Left colon (tissue), 2 donors: ENCODE measurements at regions not wholly inside any gene's neighbourhood (a gene's known extent, or its start where the extent isn't known, plus 50 kb on each side); places are given as distances from the start of the nearest gene placed in this dataset.

Source experiments
- ATAC-seq: fragments of 200-7000 bp; cut with Tn5 transposase; one replicate; pipeline ENCODE4 v1.9.1; 2020; ENCODE audit warnings: mild to moderate bottlenecking, moderate library complexity
- DNase-seq, 2 donors: peaks; one replicate each; pipeline ENCODE4 v3.0.0-alpha.2; 2020
- intact Hi-C, 2 donors: fragments of 100-400 bp; cut with DNase I in 1 of 2; cut with micrococcal nuclease in 1 of 2; formaldehyde crosslinking; loops; one replicate each; pipeline versions ENCODE4 v1.11.2 to v1.14.0; 2022; cut with DNase I, micrococcal nuclease
- donor health status: DM: no; HTN: no; CAD: no.
- donor health status: DM: yes; HTN: yes; CAD: no.

DNA sequence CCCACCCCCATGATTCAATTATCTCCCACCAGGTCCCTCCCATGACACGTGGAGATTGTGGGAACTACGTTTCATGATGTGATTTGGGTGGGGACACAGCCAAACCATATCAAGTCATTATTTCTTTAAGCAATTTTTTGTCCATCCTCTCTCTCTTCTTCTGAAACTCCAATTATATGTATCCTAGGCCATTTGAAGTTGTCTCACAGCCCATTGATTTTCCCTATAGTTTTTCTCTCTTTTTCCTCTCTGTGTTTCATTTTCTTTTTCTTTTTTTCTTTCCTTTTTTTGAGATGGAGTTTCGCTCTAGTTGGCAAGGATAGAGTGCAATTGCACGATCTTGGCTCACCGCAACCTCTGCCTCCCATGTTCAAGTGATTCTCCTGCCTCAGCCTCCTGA is 101.9 kb upstream of the CXCL14 start:
- no peak for DNase-seq
- ATAC-seq, result no peak
- intact Hi-C loops, result no loop called here

DNA sequence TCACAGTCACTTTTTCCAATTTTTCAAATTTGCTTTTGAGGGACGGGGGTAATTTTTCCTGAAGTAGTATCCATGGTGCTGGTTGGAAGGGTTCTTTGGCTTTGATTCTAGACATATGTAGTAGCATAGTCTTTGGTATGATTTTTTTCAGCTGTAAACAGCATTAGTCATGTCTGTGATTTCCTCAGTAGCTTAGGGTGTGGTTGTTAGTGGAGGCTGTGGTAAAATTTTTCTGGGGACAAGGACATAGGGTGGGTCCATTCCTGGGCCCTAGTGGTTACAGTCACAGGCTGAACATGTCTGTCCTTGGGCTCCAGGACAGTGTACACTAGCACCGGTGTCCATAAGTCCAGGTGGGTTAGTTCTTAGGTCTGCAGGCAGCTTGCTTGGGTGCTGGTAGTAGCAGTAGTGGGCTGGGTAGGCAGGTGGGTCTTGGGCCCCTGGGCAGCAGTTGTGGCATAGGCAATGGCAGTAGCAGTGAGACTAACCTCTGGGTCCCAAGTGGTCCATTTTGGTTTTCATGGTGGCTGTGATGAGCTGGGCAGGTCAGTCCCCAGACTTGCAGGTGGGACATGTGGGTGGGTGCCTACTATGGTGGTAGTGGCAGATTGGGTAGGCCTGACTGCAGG is 100.0 kb upstream of the CXCL14 start:
- DNase-seq (no peak), ATAC-seq (peak; percentile 96)
- intact Hi-C loops, result no loop called here

GRCh38 chr5:135671966-135672365 is 93.2 kb upstream of the CXCL14 start:
- ATAC-seq (no peak), DNase-seq (no peak)
- intact Hi-C loops, result no loop called here

GRCh38 chr5:135671052-135671705 is 92.4 kb upstream of the CXCL14 start:
- intact Hi-C loops, result no loop called here
- ATAC-seq, result no peak

GRCh38 chr5:135670588-135670987 is 91.8 kb upstream of the CXCL14 start:
- intact Hi-C loops, result no loop called here
- no peak for DNase-seq
- ATAC-seq, result no peak

More at GRCh38 chr5:135671052-135671705, 92.4 kb upstream of the CXCL14 start:
- no peak for DNase-seq

- intact Hi-C loops, result no loop called here
- ATAC-seq (no peak), DNase-seq (no peak)
Observed at GRCh38 chr5:135669416-135669815, 90.6 kb upstream of the CXCL14 start.

- ATAC-seq (peak; percentile 84), DNase-seq (no peak)
- intact Hi-C loops, result no loop called here
Observed at GRCh38 chr5:135667673-135668072, 88.9 kb upstream of the CXCL14 start.

DNA sequence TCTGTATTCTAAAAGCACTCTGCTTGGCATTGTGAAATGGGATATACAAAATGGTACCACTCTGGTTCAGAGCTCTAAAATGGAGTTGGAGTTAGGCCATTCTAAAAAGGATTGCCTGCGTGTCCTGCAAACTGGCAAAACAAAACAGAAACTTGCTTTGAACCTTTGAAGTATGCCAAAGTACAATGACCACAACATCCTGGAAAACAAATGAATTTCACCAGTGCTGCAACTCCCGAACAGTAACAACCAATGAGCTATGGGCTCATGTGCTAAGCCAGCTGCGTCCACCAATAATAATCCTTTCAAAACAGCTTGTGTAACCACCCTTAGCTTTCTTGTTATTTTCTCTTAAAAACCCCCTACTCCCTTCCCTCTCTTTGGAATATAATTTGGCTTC is 88.4 kb upstream of the CXCL14 start:
- DNase-seq, result no peak
- no peak for ATAC-seq
- intact Hi-C loops, result no loop called here

- intact Hi-C loops, result no loop called here
- DNase-seq (no peak), ATAC-seq (no peak)
Observed at GRCh38 chr5:135662683-135663082, 83.9 kb upstream of the CXCL14 start.

DNA sequence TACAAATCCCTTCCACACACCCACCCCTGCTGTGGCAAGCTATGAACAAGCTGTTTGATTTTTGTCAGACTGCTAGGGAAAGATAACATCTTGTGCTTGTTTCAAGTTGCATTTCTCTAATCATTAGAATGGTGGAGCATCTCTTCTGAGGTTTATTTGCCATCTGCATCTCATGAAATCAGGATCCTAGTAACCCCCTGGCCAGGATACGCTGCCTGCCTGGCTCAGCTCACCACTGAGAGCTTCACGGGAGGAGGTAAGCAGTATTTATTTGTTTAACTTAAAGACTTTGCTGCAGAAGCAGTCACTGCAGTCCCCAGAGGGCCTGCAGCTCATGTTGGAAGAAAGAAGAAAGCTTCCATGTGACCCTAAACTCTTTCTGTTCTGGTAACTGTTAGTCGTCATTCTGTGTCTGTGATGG is 83.3 kb upstream of the CXCL14 start:
- no peak for ATAC-seq
- intact Hi-C loops, result no loop called here
- no peak for DNase-seq

GRCh38 chr5:135660826-135661575 is 82.2 kb upstream of the CXCL14 start:
- ATAC-seq (peak; percentile 28), DNase-seq (no peak)
- intact Hi-C loops, result no loop called here

DNA sequence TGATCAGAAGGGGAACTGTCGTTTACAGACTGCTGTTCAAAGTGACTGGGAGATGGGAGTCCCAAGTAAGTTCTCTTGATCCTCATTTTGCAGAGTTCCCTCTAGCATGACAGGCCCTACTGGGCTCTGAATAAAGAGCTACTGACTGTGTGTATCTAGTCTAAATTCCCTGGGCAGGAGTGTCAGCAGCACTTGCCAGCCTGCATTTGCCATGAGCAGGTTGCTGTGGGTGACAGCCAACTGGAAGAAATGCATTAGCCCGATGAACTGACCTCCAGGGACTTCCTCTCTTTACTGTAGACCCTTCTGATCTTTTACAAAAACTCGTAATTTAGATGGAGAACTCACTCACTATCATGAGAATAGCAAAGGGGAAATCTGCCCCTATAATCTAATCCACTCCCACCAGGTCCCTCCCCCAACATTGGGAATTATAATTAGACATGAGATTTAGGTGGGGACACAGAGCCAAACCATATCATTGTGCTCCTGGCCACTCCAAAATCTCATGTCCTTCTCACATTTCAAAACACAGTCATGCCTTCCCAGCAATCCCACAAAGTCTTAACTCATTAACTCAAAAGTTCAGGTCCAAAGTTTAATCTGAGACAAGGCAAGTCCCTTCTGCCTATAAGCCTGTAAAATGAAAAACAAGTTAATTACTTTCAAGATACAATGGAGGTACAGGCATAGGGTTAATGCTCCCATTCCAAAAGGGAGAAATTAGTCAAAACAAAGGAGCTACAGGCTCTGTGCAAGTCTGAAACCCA is 78.9 kb upstream of the CXCL14 start:
- intact Hi-C loops, result no loop called here
- ATAC-seq, result peak; percentile 85
- DNase-seq, result no peak

- intact Hi-C loops, result no loop called here
- ATAC-seq, result no peak
- DNase-seq, result no peak
Observed at GRCh38 chr5:135655468-135655815, 76.7 kb upstream of the CXCL14 start.

DNA sequence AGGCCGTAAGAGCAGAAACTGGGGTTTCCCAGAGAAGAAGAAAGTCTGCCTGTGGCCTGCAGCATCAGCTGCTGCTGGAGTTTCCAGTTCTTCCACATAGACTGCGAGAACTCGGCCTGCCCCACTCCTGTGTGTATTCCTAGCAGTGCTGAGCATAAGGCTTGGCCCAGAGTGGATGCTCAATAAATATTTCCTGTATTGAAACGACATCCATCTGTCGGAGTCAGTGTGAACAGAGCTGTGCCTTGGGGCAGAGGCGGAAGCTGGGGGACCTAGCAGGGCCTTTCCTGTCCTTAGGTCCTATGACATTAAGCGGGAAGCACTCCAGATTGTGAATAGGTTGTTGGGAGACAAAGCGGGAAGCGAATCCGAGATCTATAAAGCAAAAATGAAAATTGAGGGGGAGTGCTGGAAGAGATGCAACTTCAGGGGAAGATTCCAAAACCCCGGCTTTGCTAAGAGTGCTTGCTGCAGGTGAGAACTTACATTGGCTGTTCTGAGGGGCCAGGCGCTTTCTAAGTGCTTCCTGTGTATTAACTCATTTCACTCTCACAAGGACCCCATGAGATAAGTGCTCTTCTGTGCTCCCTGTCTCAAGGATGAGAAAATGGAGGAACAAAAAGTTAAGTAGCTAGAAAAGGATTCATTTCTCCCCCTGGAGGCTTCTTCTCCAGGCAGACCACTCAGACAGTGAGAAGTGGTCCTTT is 76.1 kb upstream of the CXCL14 start:
- ATAC-seq (no peak), DNase-seq (no peak)
- intact Hi-C loops, result no loop called here

- no peak for ATAC-seq
- intact Hi-C loops, result no loop called here
- DNase-seq, result no peak
Observed at GRCh38 chr5:135651156-135651555, 72.4 kb upstream of the CXCL14 start.

- intact Hi-C loops, result no loop called here
- DNase-seq (no peak), ATAC-seq (no peak)
Observed at GRCh38 chr5:135650081-135650480, 71.3 kb upstream of the CXCL14 start.

GRCh38 chr5:135649435-135649834 is 70.6 kb upstream of the CXCL14 start:
- no peak for DNase-seq
- ATAC-seq, result no peak
- intact Hi-C loops, result no loop called here

DNA sequence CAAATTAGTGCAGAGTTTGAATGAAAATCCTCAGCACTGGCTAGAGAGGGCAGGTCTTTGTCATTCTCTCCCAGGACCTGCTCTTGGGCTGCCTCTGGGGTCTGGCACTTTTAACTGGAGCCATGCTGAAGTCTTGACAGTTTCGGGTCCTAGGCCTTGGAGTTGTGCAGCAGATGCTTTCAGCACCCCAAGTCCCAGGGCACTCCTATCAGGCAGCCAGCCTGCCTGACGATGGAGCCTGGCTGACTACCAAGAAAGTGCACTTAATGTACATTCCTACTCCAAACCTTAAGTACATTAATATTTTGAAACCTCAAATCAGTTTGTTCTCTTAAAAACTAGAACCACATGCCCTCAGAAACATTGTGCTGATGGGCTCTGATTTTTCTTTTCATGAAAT is 69.3 kb upstream of the CXCL14 start:
- intact Hi-C loops, result no loop called here
- ATAC-seq (no peak), DNase-seq (no peak)
